ENCODE measurements at regions not wholly inside any gene's neighbourhood (a gene's known extent, or its start where the extent isn't known, plus 50 kb on each side); places are given as distances from the start of the nearest gene placed in this dataset.

- TF ChIP-seq, protein P1, sequence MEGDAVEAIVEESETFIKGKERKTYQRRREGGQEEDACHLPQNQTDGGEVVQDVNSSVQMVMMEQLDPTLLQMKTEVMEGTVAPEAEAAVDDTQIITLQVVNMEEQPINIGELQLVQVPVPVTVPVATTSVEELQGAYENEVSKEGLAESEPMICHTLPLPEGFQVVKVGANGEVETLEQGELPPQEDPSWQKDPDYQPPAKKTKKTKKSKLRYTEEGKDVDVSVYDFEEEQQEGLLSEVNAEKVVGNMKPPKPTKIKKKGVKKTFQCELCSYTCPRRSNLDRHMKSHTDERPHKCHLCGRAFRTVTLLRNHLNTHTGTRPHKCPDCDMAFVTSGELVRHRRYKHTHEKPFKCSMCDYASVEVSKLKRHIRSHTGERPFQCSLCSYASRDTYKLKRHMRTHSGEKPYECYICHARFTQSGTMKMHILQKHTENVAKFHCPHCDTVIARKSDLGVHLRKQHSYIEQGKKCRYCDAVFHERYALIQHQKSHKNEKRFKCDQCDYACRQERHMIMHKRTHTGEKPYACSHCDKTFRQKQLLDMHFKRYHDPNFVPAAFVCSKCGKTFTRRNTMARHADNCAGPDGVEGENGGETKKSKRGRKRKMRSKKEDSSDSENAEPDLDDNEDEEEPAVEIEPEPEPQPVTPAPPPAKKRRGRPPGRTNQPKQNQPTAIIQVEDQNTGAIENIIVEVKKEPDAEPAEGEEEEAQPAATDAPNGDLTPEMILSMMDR (IDR thresholded peaks at IDR 0.05): no peak
- no peak for TF ChIP-seq POLR2A (IDR thresholded peaks at IDR 0.05)
Observed at GRCh38 chr9:6067426-6067825, 52.0 kb upstream of the RANBP6 start.

Measured in Peyer's patch (tissue), 4 donors.